Mesodermal cell (in vitro differentiated cells): ENCODE measurements at regions not wholly inside any gene's neighbourhood (a gene's known extent, or its start where the extent isn't known, plus 50 kb on each side); places are given as distances from the start of the nearest gene placed in this dataset.

ENCODE experiments used
- H3K27ac ChIP-seq: 2 replicates; pipeline ENCODE4 v1.7.0; 2013; ENCODE audit warnings: mild to moderate bottlenecking, low read depth, low read length, moderate library complexity; ENCODE audit not compliant: severe bottlenecking
- H3K36me3 ChIP-seq: 2 replicates; pipeline ENCODE4 v1.7.1; 2013; ENCODE audit warnings: mild to moderate bottlenecking, low read length, moderate library complexity; ENCODE audit not compliant: control insufficient read depth, insufficient read depth
- H3K4me1 ChIP-seq: one replicate; pipeline ENCODE4 v1.7.1; 2013; ENCODE audit warnings: mild to moderate bottlenecking, low read length; ENCODE audit not compliant: insufficient read depth, control insufficient read depth, poor library complexity, severe bottlenecking
- H3K4me3 ChIP-seq: 2 replicates; pipeline ENCODE4 v1.7.0; 2013; ENCODE audit warnings: low read length, control low read depth, mild to moderate bottlenecking; ENCODE audit not compliant: insufficient read depth, poor library complexity, severe bottlenecking; ENCODE audit errors: extremely low read depth
- H3K9me3 ChIP-seq: 2 replicates; pipeline ENCODE4 v1.7.1; 2013; ENCODE audit warnings: mild to moderate bottlenecking, low read length, moderate library complexity; ENCODE audit not compliant: control insufficient read depth
- WGBS, 2 experiments: methylation state at CpG; one replicate each; pipeline ENCODE4 v1.1.5; 2013; ENCODE audit warnings: missing lambda C conversion rate in 2 of 2; ENCODE audit not compliant: insufficient coverage in 2 of 2; 5-methylcytosine and 5-hydroxymethylcytosine counted together

DNA sequence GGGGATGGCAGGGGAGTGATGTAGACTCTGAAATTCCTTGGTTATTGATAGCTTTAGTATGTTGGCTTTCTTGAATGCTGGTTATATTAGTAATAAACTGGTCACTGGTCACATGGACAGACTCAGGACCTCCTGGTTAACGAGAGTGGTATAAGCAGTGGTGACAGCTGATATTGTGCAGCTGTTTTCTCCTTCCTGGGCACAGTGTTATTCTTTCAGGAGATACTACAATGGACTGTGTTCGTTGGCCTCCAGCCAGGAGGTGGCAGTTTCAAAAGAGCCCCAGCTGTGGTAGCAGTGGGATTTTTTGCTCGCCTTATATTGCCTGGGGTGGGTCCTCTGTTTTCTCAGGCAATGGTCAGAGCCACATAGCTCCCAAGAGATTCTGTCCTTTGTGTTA is 181.6 kb upstream of the RBMS3 start:
- H3K27ac ChIP-seq, result no peak overlapping the region
- H3K36me3 ChIP-seq, result no peaks in the 10 kb centered on the region
- H3K4me3 ChIP-seq, result no peak overlapping the region
- no peaks in the 10 kb centered on the region for H3K9me3 ChIP-seq
- no peaks in the 10 kb centered on the region for H3K4me1 ChIP-seq
- 88 to 94% methylated on average over 3 of the region's 3 CpGs for WGBS, 2 experiments

DNA sequence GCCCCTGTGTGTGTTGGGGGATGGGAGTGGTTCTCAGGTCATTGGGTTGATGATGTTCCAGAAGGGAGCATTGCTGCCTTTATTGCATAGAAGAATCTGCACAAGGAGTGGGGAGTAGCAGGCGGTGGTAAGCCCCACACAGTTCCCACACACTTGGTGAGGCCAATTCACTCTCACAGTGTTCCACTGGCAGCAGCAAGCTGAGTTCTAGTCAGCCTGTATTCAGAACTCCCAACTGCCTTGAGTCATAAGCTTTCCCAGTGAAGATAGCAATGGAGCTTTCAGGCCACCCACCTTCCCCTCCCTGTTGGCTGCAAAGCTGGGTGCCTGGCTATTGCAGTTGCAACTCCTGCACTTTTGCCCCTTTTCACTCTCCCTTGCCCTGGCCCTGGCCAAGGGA is 181.1 kb upstream of the RBMS3 start:
- no peaks in the 10 kb centered on the region for H3K9me3 ChIP-seq
- 100% methylated on average over 1 of the region's 1 CpG; no CpG with 5 or more reads in 1 of the 2 experiments for WGBS, 2 experiments
- H3K36me3 ChIP-seq, result no peaks in the 10 kb centered on the region
- H3K27ac ChIP-seq, result no peak overlapping the region
- no peaks in the 10 kb centered on the region for H3K4me1 ChIP-seq
- no peak overlapping the region for H3K4me3 ChIP-seq

DNA sequence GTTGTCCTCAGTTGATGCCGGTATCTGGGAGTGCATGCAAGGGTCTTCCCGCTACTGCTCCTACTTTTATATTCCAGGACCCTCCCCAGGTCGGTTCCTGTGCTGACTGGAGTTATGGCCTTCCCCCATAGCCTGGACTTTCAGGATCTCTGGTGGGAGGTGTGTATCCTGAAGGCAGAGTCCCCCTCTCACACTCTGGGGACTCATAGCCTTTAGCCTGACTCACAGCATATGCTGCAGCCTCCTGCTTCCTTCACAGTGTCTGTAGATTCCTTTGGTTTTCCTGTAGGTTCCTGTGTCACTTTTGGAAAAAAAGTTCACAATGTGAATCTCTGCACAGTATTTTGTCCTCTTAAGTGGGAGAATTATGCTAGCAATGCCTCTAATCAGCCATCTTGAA is 180.6 kb upstream of the RBMS3 start:
- no peaks in the 10 kb centered on the region for H3K36me3 ChIP-seq
- H3K27ac ChIP-seq, result no peak overlapping the region
- no peaks in the 10 kb centered on the region for H3K9me3 ChIP-seq
- no peaks in the 10 kb centered on the region for H3K4me1 ChIP-seq
- H3K4me3 ChIP-seq, result no peak overlapping the region
- no CpG with 5 or more reads among the region's 3 CpGs for WGBS, 2 experiments

DNA sequence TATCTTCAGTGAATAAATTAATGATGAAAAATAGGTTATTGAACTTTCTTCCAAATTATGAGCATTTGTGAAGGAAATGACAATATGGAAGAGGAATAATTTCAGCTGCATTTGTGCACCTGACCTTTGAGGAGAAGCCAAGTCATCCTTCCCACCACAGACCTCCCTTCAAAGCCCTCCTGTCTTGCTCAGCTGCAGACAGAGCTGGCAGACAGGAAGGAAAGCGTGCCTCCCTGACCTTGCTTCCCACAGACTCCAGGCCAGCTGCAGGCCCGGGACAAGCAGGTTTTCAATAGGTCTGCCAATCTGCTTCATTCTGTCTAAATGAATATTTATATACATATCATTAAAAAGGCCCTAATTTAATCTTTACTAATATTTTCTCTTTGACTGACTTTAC is 152.9 kb upstream of the RBMS3 start:
- Histone ChIP-seq H3K36me3 (no peaks in the 10 kb centered on the region), H3K4me1 (no peaks in the 10 kb centered on the region), H3K4me3 (no peak overlapping the region), H3K27ac (no peak overlapping the region), H3K9me3 (no peaks in the 10 kb centered on the region)
- no CpG with 5 or more reads among the region's 2 CpGs for WGBS, 2 experiments

DNA sequence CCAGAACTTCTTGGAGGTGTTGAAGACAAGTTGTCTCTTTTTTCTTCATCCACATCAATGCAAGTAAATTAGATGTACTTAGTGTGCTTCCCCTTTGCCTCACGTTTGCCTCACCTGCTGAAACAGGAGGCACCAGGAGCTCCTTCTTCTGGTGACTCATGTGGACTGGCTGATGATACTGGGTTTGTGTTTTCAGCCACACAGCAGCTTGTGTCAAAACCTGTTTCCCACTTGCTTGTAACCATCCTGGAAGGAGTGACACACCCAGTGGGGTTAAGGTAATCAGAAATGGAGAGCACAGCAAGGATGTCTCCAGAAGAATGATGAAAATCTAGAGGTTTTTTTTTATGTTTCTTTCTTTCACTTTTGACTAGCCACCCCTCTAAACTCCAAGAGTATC is 143.3 kb upstream of the RBMS3 start:
- no peak overlapping the region for H3K27ac ChIP-seq
- H3K36me3 ChIP-seq, result no peaks in the 10 kb centered on the region
- no peak overlapping the region for H3K4me3 ChIP-seq
- H3K9me3 ChIP-seq, result no peaks in the 10 kb centered on the region
- peaks cover 25% of the 10 kb centered on the region for H3K4me1 ChIP-seq
- no CpG with 5 or more reads among the region's 1 CpG for WGBS, 2 experiments

DNA sequence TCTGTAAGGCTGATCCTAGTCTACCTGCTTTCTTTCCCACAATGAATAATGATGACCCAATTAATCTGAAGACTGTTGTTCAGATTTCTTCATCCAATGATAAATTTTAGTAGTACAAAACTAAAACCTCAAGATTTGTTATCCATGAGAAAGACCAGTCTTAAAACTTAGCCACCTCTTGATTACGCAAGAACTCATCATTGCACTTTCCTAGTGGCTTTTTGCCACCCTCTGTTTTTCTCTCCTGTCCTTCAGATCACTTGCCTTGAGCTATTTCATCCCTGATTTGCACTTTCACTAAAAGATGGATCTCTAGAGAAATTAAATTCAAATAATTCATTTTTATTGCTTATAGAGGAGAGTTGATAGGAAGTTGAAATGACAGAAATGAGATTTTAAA is 142.7 kb upstream of the RBMS3 start:
- WGBS, 2 experiments, result 100% methylated on average over 1 of the region's 1 CpG
- peaks cover 25% of the 10 kb centered on the region for H3K4me1 ChIP-seq
- no peaks in the 10 kb centered on the region for H3K36me3 ChIP-seq
- no peak overlapping the region for H3K4me3 ChIP-seq
- no peak overlapping the region for H3K27ac ChIP-seq
- H3K9me3 ChIP-seq, result no peaks in the 10 kb centered on the region

DNA sequence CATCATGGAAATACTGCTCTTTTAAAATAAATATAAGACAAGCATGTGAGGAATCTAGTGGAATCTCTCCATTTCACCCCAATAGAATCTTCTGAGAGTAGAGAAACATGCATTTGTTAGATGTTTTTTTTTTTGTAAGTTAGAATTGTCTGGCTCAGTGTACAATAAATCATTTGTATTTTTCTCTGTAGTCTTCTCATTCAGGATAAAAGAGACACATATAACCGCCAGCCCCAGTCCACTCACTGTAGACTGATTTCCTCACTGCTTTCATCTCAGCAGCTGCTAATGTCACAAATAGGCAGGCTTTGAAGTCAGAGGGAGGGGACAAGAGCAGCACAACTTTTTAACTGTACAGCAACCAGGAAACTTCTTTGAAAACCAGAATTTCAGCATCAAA is 140.2 kb upstream of the RBMS3 start:
- Histone ChIP-seq H3K27ac (peak overlapping the region; percentile 68), H3K4me3 (no peak overlapping the region), H3K9me3 (no peaks in the 10 kb centered on the region), H3K4me1 (peaks cover 33% of the 10 kb centered on the region), H3K36me3 (no peaks in the 10 kb centered on the region)
- WGBS, 2 experiments, result no CpG with 5 or more reads among the region's 1 CpG

DNA sequence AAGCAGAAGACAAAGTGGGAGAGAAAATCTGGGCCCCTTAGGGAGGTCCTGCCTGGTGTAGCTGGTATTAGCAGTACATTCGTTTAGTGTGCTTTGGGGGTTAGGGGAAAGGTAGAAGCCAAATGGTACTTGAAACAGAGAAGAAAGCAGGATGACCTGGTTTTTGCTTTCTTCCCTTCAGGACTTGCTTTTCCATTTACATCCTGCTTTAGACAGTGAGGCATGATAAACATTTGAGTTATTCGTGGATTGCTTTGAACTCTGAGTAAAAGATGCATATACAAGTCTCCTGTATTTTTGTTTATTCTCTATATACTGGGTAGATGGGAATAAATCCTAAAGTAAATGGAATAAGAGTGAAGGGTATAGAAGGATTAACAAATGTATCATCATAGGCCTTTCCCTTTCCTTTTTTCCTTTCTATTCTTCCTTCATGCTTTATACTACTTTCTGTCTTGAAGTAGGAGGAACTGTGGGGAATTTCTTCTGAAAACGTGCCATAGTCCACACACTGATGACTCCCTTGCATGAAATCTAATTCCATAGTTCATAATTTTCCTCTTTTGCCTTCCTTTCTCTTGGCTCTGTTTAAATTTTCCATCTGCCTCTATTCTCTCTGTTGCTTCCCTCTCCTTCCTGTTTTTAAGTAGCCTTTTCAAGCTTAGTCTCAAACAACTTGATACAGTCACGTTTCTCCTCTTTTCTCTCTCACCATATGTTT is 139.5 kb upstream of the RBMS3 start:
- 68 to 75% methylated on average over 3 of the region's 4 CpGs for WGBS, 2 experiments
- peak overlapping the region; percentile 68 for H3K27ac ChIP-seq
- no peaks in the 10 kb centered on the region for H3K36me3 ChIP-seq
- H3K9me3 ChIP-seq, result no peaks in the 10 kb centered on the region
- H3K4me1 ChIP-seq, result peaks cover 33% of the 10 kb centered on the region
- H3K4me3 ChIP-seq, result no peak overlapping the region

DNA sequence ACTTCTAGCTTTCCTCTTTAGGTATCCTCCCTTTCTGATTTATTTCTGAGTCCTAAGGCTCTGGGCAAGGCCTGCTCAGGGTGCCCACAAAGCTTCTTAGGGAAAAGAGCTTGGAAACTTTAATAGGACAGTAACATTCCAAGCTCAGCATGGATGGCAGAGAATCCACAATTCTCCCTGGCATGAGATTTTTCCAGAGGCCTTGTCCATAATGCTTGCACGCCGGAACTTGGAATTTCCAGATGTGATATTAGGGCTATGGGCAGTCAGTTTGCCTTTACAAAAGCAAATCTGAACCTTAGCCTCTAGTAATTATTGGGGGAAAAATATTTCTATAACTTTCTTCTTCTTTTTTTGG is 139.0 kb upstream of the RBMS3 start:
- no CpG with 5 or more reads among the region's 2 CpGs for WGBS, 2 experiments

DNA sequence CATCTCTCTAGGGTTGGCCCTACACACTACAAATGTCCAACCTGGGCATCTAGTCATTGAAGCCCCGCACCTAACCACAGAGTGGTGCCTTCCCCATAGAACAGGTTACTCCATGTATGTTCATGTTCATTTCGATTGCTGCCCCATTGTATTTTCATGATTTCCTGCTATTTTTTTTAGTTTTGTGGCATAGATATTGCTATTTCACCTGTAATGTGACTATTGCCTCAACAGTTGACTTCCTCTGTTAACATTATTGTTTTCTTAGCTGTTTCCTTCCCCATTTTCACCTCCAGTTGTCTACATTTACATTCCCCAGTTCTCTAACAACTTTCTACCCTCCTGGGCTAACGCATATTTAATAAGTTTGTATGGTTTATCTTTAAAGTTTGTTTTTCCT is 137.7 kb upstream of the RBMS3 start:
- WGBS, 2 experiments, result 92% methylated on average over 2 of the region's 3 CpGs; no CpG with 5 or more reads in 1 of the 2 experiments

More for the DNA sequence above, 139.0 kb upstream of the RBMS3 start:
- H3K9me3 ChIP-seq, result no peaks in the 10 kb centered on the region
- no peaks in the 10 kb centered on the region for H3K36me3 ChIP-seq
- H3K27ac ChIP-seq, result peak overlapping the region; percentile 68
- H3K4me1 ChIP-seq, result peaks cover 33% of the 10 kb centered on the region
- H3K4me3 ChIP-seq, result no peak overlapping the region

DNA sequence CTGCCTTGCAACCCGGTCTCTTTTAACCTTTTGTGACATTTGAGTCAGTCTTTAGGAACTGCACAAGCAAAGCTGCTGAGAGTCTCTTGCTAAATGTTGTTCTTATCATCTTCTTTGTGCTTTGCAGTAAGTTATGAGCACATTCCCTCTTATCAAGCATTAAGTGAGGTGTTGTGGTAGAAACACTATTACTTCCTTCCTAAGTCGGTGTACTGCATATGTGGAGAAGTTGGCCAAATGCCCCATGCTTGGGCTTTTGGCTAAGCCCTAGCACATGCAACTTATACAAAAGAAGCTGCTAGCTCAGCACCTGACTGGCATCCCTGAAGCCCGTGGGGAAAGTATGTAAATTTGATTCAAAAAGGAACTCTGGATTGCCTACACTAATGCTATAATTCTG is 136.5 kb upstream of the RBMS3 start:
- Histone ChIP-seq H3K4me3 (no peak overlapping the region), H3K27ac (no peak overlapping the region), H3K4me1 (peaks cover 33% of the 10 kb centered on the region), H3K9me3 (no peaks in the 10 kb centered on the region), H3K36me3 (no peaks in the 10 kb centered on the region)
- 70 to 100% methylated on average over 1 to 2 of the region's 3 CpGs for WGBS, 2 experiments

More for the DNA sequence above, 137.7 kb upstream of the RBMS3 start:
- Histone ChIP-seq H3K27ac (no peak overlapping the region), H3K4me1 (peaks cover 33% of the 10 kb centered on the region), H3K36me3 (no peaks in the 10 kb centered on the region), H3K4me3 (no peak overlapping the region), H3K9me3 (no peaks in the 10 kb centered on the region)
